Progenitor cell of endocrine pancreas (in vitro differentiated cells): ENCODE measurements at regions not wholly inside any gene's neighbourhood (a gene's known extent, or its start where the extent isn't known, plus 50 kb on each side); places are given as distances from the start of the nearest gene placed in this dataset.

Source experiments
- DNase-seq: peaks from one replicate; pipeline ENCODE4 v3.0.0; 2021; ENCODE audit warnings: low spot score; ENCODE audit not compliant: unreplicated experiment
- H3K27ac Mint-ChIP-seq: 2 replicates; pipeline ENCODE4 v1.8.0; 2021; ENCODE audit warnings: mild to moderate bottlenecking, moderate library complexity, mixed read lengths
- H3K27me3 Mint-ChIP-seq: 2 replicates; pipeline ENCODE4 v1.8.0; 2021; ENCODE audit warnings: mixed read lengths
- H3K36me3 Mint-ChIP-seq: 2 replicates; pipeline ENCODE4 v1.8.0; 2022; ENCODE audit warnings: mixed read lengths; ENCODE audit not compliant: insufficient read depth
- H3K4me1 Mint-ChIP-seq: 2 replicates; pipeline ENCODE4 v1.8.0; 2021; ENCODE audit warnings: low read depth, mixed read lengths
- H3K4me3 Mint-ChIP-seq: 2 replicates; pipeline ENCODE4 v1.8.0; 2021; ENCODE audit warnings: low read depth, mild to moderate bottlenecking, moderate library complexity, mixed read lengths
- H3K9me3 Mint-ChIP-seq: 2 replicates; pipeline ENCODE4 v1.8.0; 2021; ENCODE audit warnings: low read depth, mixed read lengths
- CTCF ChIP-seq: fragments of 200-600 bp; sonication (generic); IDR thresholded peaks from one replicate; pipeline ENCODE4 v1.5.0; 2021; ENCODE audit warnings: antibody characterized with exemption, mild to moderate bottlenecking; ENCODE audit not compliant: unreplicated experiment

GRCh38 chr7:142463401-142463850 lies 205.6 kb upstream of the PRSS58 start:
- H3K4me3 Mint-ChIP-seq, result no peak overlapping the region
- TF ChIP-seq CTCF, result no peak
- no peak for DNase-seq

GRCh38 chr7:142461437-142461836 lies 203.6 kb upstream of the PRSS58 start:
- DNase-seq, result no peak
- no peak overlapping the region for H3K27ac Mint-ChIP-seq
- no peaks in the 10 kb centered on the region for H3K9me3 Mint-ChIP-seq
- H3K4me1 Mint-ChIP-seq, result no peaks in the 10 kb centered on the region
- TF ChIP-seq CTCF, result no peak
- peaks cover 29% of the 10 kb centered on the region for H3K27me3 Mint-ChIP-seq
- no peak overlapping the region for H3K4me3 Mint-ChIP-seq
- no peaks in the 10 kb centered on the region for H3K36me3 Mint-ChIP-seq

More at GRCh38 chr7:142463401-142463850, 205.6 kb upstream of the PRSS58 start:
- Mint-ChIP-seq H3K27me3 (peaks cover 26% of the 10 kb centered on the region), H3K27ac (no peak overlapping the region), H3K9me3 (no peaks in the 10 kb centered on the region), H3K36me3 (no peaks in the 10 kb centered on the region), H3K4me1 (no peaks in the 10 kb centered on the region)

GRCh38 chr7:142460402-142461117 lies 202.7 kb upstream of the PRSS58 start:
- H3K27me3 Mint-ChIP-seq, result peaks cover 26% of the 10 kb centered on the region
- H3K4me3 Mint-ChIP-seq, result no peak overlapping the region
- H3K36me3 Mint-ChIP-seq, result no peaks in the 10 kb centered on the region
- no peak for TF ChIP-seq CTCF
- DNase-seq, result no peak
- no peaks in the 10 kb centered on the region for H3K9me3 Mint-ChIP-seq
- no peak overlapping the region for H3K27ac Mint-ChIP-seq
- H3K4me1 Mint-ChIP-seq, result no peaks in the 10 kb centered on the region

- Mint-ChIP-seq H3K27ac (no peak overlapping the region), H3K27me3 (peaks cover 25% of the 10 kb centered on the region), H3K9me3 (no peaks in the 10 kb centered on the region), H3K4me1 (no peaks in the 10 kb centered on the region), H3K4me3 (no peak overlapping the region), H3K36me3 (no peaks in the 10 kb centered on the region)
- no peak for DNase-seq
- peak; percentile 77 for TF ChIP-seq CTCF
These were observed 201.7 kb upstream of the PRSS58 start for GRCh38 chr7:142459551-142459963.

- Mint-ChIP-seq H3K27me3 (peaks cover 28% of the 10 kb centered on the region), H3K9me3 (no peaks in the 10 kb centered on the region), H3K4me3 (no peak overlapping the region), H3K36me3 (no peaks in the 10 kb centered on the region), H3K4me1 (no peaks in the 10 kb centered on the region), H3K27ac (no peak overlapping the region)
- DNase-seq, result no peak
- TF ChIP-seq CTCF, result no peak
These were observed 199.4 kb upstream of the PRSS58 start for GRCh38 chr7:142457146-142457703.
